Stimulated activated CD4-positive, alpha-beta T cell treated with anti-CD3 and anti-CD28 coated beads, Interleukin-2, amount 100 ng/mL, for 4 hours (primary cell): ENCODE measurements at regions not wholly inside any gene's neighbourhood (a gene's known extent, or its start where the extent isn't known, plus 50 kb on each side); places are given as distances from the start of the nearest gene placed in this dataset.
"Not testable (repeated sequence)": the region's sequence is repeated elsewhere in the genome, so short reads cannot be mapped to it uniquely, and the experiment has no call there.

Source experiments
- DNase-seq: peaks from one replicate; pipeline ENCODE4 v3.0.0-alpha.2; 2020; ENCODE audit warnings: low read depth

DNA sequence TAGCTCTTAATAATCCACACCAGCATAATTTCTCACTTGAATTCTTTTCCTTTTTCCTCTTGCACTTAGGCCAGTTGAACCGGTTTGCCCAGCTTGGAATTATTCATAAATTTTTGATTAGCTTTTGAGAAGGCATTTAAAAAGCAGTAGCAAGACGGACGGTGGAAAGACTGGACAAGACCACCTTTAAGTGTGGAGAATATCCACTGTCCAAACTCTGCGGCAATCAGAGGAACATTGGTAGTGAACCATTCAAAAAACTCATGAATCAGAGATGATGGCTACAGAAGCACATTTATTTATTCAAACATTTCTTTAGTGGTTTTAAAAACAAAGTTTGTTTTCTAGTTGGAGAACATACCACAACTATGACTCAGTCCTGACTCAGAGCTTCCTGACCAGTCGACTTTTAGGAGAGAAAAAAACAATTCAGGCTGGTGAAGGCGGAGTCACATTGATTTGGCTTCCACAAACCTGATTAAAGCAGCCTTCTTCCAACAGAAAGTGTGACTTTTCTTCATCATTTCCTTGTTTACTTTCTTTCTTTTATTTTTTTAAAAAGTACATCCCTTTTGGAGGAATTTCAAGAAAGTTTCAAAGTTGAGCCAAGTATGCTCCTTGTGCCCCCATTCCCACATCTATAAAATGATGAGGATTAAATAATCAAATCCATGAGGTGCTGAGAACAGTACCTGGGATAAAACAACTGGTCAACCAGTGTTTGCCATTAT, 128.8 kb downstream of the ADSS2 start:
- DNase-seq: peak; percentile 17

DNA sequence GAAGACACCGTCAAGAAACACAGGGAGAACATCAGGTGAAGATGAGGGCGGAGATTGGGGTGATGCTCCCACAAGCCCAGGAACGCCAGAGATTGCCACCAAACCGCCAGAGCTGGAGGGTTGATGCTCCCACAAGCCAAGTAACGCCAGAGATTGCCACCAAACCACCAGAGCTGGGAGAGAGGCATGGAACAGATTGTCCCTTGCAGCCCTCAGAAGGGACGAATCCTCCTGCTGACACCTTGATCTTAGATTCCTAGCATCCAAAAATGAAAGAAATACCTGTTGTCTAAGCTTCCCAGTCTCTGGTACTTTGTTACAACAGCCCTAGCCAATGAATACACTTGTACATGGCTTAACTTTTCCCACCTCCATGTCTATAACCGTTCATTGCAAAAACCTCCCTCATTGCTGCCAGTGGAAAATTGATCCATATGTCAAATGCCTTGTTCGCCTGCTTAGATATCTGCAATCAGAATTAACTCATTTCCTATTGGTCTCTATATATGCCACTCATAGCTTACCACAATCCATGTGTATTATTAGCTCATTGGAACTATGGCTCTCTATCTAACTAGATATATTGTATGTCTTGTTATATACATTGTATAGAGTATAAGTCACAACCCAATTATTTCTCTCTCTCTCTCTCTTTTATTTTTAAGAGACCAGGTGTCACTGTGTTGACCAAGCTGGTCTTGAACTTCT, 127.4 kb downstream of the ADSS2 start:
- no peak for DNase-seq

DNA sequence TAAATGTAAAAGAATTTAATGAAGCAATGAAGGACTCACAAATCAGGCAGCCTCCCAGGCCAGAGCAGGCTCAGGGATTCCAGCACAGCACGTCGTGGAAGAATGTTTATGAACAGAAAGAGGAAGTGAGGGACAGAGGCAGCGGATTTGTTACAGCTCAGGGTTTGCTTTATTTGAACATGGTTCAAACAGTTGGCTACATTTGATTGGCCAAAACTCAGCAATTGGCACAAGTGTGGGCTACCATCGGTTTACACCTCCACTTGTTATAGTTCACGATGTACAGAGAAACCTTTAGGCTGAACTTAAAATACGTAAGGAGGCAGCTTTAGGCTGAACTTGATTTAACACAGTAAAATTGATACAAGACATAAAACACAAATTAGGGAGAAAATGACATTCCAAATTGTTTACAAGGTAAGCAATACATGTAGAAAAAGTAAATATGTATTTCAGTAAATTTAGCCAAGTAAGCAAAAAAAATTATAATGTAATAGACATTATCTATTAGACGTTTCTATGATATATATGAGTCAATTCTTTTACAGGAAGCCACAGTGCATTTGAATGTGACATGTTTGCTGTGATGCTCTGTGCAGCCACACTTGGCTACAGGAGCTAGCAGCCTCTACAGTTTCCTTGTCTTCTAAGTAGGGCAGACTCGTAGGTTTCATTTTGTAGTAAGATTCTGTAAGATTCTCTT, 126.5 kb downstream of the ADSS2 start:
- DNase-seq: no peak

DNA sequence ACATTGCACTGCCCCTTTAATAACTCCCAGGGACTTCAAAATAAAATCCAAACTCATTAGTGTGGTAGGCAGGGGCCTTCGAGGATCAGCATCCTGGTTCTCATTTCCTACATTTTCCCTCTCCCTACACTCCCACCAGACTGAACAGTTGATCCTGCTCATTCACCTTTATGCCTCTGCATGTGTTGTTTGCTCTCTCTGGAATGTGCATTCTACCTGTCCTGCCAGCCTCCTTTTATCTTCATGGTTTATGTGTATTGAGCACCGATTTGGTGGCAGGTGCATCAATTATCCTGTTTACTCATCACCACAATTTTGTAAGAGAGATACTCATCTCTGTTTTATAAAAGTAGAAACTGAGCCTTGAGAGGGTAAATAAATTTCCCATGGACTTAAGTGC, 125.0 kb downstream of the ADSS2 start:
- no peak for DNase-seq

DNA sequence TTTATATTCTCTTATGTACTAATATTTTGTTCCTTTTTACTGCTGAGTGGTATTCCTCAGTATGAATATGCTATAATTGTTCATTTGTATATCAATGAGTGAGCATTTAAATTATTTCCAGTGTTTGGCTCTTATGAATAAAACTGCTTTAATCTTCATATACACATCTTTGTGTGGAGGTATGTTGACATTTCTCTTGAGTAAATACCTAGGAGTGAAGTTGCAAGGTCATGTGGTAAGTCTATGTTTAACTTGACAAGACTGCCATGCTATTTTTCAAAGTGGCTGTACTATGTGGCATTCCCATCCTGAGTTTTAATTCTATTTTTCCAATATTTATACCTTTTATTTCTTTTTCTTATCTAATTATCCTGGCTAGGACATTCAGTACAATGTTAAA, 124.2 kb downstream of the ADSS2 start:
- DNase-seq: no peak

DNA sequence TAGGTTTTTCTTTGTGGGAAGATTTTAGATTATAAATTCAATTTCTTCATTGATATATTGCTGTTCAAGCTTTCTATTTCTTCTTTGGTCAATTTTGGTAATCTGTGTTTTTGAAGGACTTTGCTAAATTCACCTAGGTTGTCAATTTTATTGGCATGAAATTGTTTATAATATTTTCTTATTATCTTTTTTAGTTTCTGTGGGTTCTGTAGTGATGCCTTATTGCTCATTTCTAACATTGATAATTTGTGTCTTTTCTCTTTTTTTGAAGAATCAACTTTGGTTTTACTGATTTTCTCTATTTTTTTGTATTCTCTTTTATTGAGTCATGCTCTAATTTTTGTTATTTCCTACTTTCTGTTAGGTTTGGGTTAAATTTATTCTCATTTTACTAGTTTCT, 123.2 kb downstream of the ADSS2 start:
- no peak for DNase-seq

DNA sequence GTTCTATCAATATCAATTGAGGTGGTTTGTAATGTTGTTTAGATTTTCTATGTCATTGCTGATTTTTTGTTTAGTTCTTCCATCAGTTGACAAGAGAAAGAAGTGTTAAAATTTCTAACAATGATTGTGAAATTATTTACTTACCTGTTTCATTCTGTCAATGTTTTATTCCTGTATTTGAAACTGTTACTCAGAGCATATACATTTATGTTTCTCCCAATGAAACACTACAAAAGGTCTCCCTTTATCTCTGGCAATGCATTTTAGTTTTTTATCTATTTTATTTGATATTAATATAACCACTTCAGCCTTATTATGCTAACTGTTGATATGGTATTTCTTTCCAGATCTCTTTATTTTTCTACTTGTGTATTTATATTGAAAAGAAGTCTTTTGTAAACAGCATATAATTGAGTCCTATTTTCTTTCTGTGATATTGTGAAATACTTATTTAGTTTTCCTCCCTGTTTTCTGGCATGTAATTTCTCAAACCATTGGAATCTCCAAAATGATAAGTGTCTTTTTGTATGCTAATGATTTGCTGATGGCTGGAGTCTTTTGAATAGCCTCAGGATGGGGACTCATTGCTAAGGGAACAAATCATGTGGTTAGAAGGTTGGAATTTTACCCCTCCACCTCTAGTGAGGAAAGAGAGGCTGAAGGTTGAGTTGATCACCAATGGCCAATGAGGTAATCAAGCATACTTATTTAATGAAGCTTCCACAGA, 122.0 kb downstream of the ADSS2 start:
- DNase-seq: no peak

DNA sequence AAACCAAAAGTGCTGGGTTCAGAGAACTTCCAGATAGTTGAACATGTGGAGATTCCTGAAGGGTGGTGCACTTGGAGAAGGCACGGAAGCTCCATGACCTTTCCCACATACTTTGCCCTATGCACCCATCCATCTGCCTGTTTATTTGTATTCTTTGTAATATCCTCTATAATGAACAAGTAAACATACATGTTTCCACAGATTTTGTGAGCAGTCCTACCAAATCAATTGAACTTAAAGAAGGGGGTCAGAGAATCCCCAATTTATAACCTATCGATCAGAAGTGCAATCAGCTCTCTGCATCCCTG, 121.4 kb downstream of the ADSS2 start:
- no peak for DNase-seq

DNA sequence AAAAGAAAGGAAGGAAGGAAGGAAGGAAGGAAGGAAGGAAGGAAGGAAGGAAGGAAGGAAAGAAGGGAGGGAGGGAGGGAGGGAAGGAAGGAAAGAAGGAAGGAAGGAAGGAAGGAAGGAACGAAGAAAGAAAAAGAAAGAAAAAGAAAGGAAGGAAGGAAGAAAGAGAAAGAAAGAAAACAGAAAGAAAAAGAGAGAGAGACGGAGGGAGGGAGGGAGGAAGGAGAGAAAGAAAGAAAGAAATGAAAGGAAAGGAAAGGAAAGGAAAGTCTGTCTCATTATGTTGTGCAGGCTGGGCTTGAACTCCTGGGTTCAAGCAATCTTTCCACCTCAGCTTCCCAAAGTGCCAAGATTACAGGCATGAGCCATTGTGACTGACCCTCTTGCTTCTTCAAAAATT, 118.9 kb downstream of the ADSS2 start:
- DNase-seq: not testable (repeated sequence)

DNA sequence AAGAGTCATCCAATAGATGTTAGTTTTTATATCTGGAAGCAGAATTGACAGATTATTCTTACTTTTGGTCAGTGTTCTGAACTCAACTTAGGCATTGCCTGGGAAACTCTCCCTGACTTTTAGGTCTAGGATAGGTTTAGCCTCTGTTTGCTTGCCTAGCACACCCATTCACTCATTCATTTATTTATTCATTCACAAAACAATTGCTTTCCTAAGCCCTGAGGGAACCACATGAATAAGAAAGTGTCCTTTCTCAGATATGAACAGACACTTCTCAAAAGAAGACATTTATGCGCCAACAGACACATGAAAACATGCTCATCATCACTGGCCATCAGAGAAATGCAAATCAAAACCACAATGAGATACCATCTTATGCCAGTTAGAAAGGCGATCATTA, 117.4 kb downstream of the ADSS2 start:
- DNase-seq: not testable (repeated sequence)

DNA sequence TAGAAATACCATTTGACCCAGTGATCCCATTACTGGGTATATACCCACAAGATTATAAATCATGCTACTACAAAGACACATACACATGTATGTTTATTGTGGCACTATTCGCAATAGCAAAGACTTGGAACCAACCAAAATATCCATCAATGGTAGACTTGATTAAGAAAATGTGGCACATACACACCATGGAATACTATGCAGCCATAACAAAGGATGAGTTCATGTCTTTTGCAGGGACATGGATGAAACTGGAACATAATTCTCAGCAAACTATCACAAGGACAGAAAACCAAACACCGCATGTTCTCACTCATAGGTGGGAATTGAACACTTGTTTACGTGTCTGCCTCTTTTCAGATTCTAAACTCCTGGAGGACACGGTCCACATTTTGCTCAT, 116.9 kb downstream of the ADSS2 start:
- not testable (repeated sequence) for DNase-seq

DNA sequence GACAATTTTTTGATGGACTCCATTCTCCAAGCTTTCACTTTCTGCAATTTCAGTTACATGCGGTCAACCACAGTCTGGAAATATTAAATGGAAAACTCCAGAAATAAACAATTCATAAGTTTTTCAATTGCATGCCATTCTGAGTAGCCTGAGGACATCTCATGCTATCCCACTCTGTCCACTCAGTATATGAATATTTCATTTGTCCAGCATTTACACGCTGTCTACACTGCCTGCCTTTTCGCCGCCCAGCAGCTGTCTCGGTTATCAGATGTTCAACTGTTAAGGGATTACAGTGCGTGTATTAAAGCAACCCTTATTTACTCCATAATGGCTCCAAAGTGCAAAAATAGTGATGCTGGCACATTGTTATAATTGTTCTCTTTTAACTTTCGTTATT, 116.3 kb downstream of the ADSS2 start:
- no peak for DNase-seq

DNA sequence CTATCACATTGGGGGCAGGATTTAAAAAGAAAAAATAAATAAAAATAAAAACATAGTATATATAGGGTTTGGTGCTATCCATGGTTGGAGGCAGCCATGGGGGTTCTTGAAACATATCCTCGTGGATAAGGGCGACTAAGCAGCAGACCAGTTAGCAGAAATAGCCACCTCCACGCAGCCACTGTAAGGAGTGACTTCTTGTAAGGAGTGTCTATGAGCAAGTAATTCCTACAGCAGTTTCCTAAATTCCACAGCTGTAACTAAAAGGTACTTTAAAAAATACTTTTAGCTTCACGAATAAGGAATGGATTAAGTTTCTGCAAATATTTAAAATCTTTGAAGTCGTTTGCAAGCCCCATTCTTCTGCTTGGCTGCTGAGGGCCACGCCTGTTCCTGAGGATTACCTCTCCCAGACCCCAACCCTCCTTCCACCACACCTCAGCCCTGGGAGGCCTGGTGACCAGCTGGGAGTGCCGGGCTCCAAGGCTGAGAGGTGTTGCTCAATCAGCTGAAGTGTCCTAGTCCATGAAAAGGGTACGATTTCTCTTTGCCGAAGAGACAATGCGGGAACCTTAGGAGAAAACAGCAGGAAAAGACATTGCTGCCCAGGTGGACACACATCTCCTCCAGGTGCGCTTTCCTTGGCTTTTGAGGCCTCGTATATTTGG, 115.3 kb downstream of the ADSS2 start:
- DNase-seq: no peak

DNA sequence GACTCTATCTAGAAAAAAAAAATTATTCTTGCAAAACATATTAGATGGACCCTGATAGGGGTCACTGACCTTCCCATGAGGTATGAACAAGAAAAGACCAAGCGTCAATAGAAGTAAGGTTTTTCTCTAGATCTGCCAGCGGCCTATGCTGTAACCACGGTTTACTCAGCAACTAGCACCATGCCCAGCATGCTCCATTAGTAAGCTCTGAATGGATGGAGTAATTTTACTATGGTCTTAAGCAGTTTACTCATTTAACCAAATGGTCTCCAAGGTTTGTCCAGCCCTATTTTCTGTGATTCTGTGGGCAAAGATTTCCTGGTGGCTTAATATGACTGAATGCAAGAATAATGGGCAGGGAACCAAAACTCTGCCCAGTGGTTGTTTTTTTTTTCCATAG, 113.9 kb downstream of the ADSS2 start:
- DNase-seq: no peak

DNA sequence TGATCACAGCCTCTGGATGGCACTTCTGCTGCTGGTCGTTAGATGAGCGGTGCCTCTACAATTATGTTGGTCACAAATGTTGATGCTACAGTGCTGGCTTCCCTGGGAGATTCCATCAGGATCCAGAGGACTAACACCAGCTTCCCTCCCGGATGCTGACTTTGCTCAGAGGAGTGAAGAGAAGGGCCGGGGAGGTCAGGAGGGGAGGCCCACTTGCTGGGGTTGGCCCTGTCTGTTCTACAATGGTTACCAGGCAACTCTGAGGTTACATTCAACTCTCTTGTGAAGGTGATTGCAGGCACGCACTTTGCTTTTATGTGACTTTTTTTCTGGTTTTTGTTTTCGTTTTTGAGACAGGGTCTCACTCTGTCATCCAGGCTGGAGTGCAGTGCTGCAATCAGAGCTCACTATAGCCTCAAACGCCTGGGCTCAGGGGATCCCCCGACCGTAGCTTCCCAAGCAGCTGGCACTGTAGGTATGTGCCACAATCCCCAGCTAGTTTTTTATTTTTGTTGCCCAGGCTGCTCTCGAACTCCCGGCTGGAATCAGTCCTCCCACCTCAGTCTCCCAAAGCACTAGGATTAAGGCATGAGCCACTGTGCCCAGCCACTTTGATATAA, 112.5 kb downstream of the ADSS2 start:
- no peak for DNase-seq

DNA sequence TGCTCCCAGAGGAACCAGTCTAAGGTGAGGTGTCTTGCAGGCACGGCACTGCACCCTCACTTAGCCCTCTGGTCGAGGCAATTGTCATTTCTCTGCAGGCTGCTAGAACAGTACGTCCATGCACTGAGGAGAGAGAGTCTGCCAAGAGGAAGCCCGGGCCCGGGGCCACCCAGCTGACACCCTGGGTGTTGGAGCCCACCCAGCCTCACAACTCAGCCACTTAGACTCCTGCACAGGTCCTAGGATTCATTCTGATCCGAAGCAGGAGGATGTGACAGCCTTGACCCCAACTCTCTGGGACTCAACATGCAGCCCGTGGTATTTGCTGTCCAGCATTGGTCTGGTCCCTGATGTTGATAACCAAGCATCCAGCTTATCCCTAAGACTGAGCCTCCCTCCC, 111.9 kb downstream of the ADSS2 start:
- no peak for DNase-seq

DNA sequence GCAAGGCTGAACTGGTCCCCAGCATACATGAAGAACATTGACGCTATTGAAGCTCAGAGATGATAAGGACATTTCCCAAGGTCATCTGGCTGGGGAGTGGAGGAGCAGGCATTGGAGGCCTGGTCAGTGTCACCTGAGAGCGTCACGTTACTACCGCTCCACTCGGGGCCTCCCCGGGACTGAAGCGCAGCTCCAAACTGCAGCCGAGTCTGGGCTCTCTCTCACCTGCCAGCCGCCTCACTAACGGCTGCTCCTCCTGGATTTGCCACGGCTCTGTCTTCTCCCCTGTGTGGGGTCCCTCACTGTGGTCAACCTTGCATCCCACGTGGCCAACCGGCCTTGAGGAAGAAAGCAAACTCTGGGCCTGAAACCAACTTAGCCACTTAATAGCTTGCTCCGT, 111.3 kb downstream of the ADSS2 start:
- no peak for DNase-seq

DNA sequence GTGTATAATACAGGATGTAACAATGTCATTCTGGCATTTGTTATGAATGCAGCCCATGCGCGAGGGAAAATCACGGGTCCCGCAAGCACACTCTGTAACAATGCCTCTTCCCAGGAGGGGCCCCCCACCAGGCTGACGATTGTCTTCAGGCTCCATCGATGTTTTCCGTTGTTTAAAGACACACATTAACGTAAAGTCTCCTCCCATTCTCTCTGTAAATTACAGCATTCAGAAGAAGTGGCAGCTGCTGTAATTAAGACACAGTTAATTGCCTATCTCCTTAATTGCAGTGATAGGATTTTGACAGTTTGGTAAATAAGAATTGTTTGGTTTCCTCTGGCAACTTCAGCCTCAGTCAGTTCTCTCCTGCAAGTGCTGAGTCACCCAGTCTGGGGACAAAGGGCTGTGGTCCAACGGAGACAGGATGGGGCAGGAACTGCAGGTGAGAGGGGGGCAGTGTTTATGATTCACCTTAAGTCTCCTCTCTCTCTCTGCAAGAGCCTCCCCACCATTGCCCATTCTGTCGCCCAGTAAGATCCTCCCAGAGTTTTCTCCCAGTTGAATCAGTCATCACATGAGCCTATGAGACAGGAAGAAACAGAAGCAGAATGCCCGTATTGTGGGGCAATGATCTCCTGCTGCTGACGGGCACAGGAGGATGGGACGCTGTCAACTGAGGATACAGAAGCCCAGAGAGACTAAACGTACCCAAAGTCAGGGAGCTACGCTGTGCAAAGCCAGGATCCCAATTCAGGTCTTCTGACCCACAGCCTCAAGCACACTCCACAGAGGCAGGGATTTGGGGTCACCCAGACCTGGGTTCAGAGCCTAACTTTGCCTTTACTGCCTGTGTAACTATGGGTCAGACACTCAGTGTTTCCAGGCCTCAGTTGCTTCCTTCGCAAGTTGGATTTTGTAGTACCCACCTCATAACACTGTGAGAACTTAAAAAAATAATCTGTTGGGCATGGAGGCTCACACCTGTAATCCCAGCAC, 110.0 kb downstream of the ADSS2 start:
- DNase-seq: no peak

DNA sequence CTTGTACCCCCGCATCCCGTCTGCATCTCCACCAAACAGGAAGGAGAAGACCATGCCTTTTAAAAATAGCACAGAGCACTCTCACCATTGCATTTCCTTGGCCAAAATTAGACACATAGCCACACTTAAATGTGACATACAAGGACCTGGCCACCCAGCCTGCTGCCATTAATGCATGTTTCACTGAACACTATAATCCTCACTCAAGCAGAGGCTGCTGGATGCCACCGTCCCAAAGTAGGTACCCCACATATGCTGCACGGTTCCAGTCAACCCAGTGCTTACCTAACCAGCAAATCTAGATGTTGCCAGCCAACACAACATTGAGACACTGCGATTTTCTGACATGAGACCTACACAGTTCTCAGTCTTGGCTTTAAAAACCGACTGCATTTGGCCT, 107.7 kb downstream of the ADSS2 start:
- no peak for DNase-seq

DNA sequence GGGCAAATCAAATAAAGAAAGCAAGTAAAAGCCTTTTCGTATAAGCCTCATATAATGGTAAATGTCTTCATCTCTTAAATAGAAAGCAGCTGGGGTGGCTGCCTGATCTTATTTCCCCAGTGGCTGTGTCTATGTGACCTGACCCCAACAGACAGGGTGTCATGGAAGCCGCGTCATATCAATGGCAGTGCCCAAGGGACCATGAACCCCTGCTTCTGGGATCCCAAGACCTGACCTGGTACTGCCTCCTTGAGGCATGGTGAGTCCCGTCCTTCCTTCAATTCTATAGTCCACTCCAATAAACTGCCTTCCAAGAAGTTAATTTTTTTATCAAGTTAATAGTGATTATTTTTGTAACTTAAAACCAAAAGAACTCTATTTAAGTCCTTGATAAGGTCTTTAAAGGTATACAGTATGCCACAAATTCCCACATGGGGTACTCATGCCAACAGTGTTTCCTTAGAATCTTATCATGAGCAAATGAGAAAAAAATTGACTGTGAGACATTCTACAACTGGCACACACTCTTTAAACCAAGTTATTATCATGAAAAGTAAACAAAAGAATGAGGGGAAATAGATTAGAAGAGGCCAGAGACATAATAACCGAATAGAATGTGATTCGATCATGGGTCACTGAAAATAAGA, 104.6 kb downstream of the ADSS2 start:
- DNase-seq: no peak
